C1 segment of cervical spinal cord (tissue), 14 donors: ENCODE measurements at regions not wholly inside any gene's neighbourhood (a gene's known extent, or its start where the extent isn't known, plus 50 kb on each side); places are given as distances from the start of the nearest gene placed in this dataset.
"Not testable (repeated sequence)": the region's sequence is repeated elsewhere in the genome, so short reads cannot be mapped to it uniquely, and the experiment has no call there.

Source experiments
- DNase-seq, 14 donors: peaks; one replicate each; lab custom pipeline; 2025; lab: John Stamatoyannopoulos, UW

- DNase-seq = no peak
These were observed 501.3 kb upstream of the RORB start for GRCh38 chr9:73995836-73996235.

GRCh38 chr9:73996844-73997243 lies 500.3 kb upstream of the RORB start:
- no peak for DNase-seq

GRCh38 chr9:74001382-74001781 lies 495.8 kb upstream of the RORB start:
- DNase-seq = no peak

- DNase-seq = no peak
These were observed 490.2 kb upstream of the RORB start for GRCh38 chr9:74006935-74007334.

- no peak for DNase-seq
These were observed 489.3 kb upstream of the RORB start for GRCh38 chr9:74007833-74008232.

GRCh38 chr9:74016004-74016403 lies 481.1 kb upstream of the RORB start:
- no peak for DNase-seq

- DNase-seq = no peak
These were observed 471.7 kb upstream of the RORB start for GRCh38 chr9:74025402-74025925.

GRCh38 chr9:74032421-74032820 lies 464.7 kb upstream of the RORB start:
- DNase-seq = no peak

GRCh38 chr9:74035786-74036185 lies 461.3 kb upstream of the RORB start:
- no peak for DNase-seq

GRCh38 chr9:74036549-74037231 lies 460.4 kb upstream of the RORB start:
- DNase-seq = no peak

- DNase-seq = no peak
These were observed 459.9 kb upstream of the RORB start for GRCh38 chr9:74037274-74037673.

GRCh38 chr9:74041588-74041987 lies 455.5 kb upstream of the RORB start:
- no peak for DNase-seq

GRCh38 chr9:74044844-74045243 lies 452.3 kb upstream of the RORB start:
- DNase-seq = no peak

GRCh38 chr9:74056023-74056422 lies 441.1 kb upstream of the RORB start:
- DNase-seq = no peak

GRCh38 chr9:74057051-74057450 lies 440.1 kb upstream of the RORB start:
- not testable (repeated sequence) for DNase-seq

GRCh38 chr9:74064702-74065101 lies 432.4 kb upstream of the RORB start:
- DNase-seq = no peak

- no peak for DNase-seq
These were observed 431.0 kb upstream of the RORB start for GRCh38 chr9:74066128-74066527.

- DNase-seq = no peak
These were observed 430.5 kb upstream of the RORB start for GRCh38 chr9:74066605-74067004.

- no peak for DNase-seq
These were observed 425.6 kb upstream of the RORB start for GRCh38 chr9:74071502-74071901.

- DNase-seq = no peak
These were observed 423.2 kb upstream of the RORB start for GRCh38 chr9:74073897-74074296.

- no peak for DNase-seq
These were observed 418.5 kb upstream of the RORB start for GRCh38 chr9:74078647-74079046.

GRCh38 chr9:74080652-74081051 lies 416.5 kb upstream of the RORB start:
- DNase-seq = not testable (repeated sequence)

GRCh38 chr9:74083681-74084433 lies 413.3 kb upstream of the RORB start:
- no peak for DNase-seq
